Thymus (tissue), 11 donors: ENCODE measurements at regions not wholly inside any gene's neighbourhood (a gene's known extent, or its start where the extent isn't known, plus 50 kb on each side); places are given as distances from the start of the nearest gene placed in this dataset.

ENCODE experiments used
- DNase-seq, 9 donors: peaks; one replicate each; pipeline ENCODE4 v3.0.0-alpha.2; 2013; ENCODE audit warnings: low spot score in 9 of 9, low read depth in 6 of 9, missing footprints in 1 of 9
- H3K27ac ChIP-seq, 2 donors: one replicate each; pipeline ENCODE4 v1.5.1; 2013; ENCODE audit warnings: control low read depth in 1 of 2, low read depth in 1 of 2, low read length in 1 of 2, mild to moderate bottlenecking in 1 of 2, moderate library complexity in 1 of 2
- H3K27me3 ChIP-seq, 2 donors: one replicate each; pipeline ENCODE4 v1.5.1; 2013; ENCODE audit warnings: low read length in 1 of 2; ENCODE audit not compliant: control insufficient read depth in 2 of 2, insufficient read depth in 1 of 2
- H3K36me3 ChIP-seq, 2 donors: one replicate each; pipeline ENCODE4 v1.5.1; 2013; ENCODE audit warnings: low read length in 1 of 2, mild to moderate bottlenecking in 1 of 2, moderate library complexity in 1 of 2; ENCODE audit not compliant: control insufficient read depth in 2 of 2, insufficient read depth in 2 of 2
- H3K4me1 ChIP-seq, 2 donors: one replicate each; pipeline ENCODE4 v1.5.1; 2013; ENCODE audit warnings: low read length in 2 of 2; ENCODE audit not compliant: control insufficient read depth in 2 of 2, insufficient read depth in 2 of 2
- H3K4me3 ChIP-seq, 2 donors: one replicate each; pipeline ENCODE4 v1.5.1; 2013; ENCODE audit warnings: low read length in 2 of 2, control low read depth in 1 of 2, mild to moderate bottlenecking in 1 of 2
- H3K9me3 ChIP-seq, 2 donors: one replicate each; pipeline ENCODE4 v1.5.1; 2013; ENCODE audit warnings: low read length in 1 of 2, mild to moderate bottlenecking in 1 of 2; ENCODE audit not compliant: control insufficient read depth in 2 of 2, insufficient read depth in 1 of 2
- WGBS: extraction: QIAGEN DNeasy Blood & Tissue Kit; methylation state at CpG from one replicate; pipeline ENCODE4 v1.1.7; 2013; 5-methylcytosine and 5-hydroxymethylcytosine counted together
- donor health status: healthy.

GRCh38 chr7:12812111-12812510 is 124.7 kb downstream of the ARL4A start:
- 89% methylated on average over 4 of the region's 4 CpGs for WGBS
- no peaks in the 10 kb centered on the region for H3K36me3 ChIP-seq
- no peak overlapping the region for H3K4me3 ChIP-seq

GRCh38 chr7:12814107-12814506 is 126.7 kb downstream of the ARL4A start:
- DNase-seq: no peak
- H3K27ac ChIP-seq: no peak overlapping the region
- 95% methylated on average over 2 of the region's 2 CpGs for WGBS

More at GRCh38 chr7:12812111-12812510, 124.7 kb downstream of the ARL4A start:
- DNase-seq: no peak
- no peaks in the 10 kb centered on the region for H3K4me1 ChIP-seq
- H3K27me3 ChIP-seq: no peaks in the 10 kb centered on the region
- no peaks in the 10 kb centered on the region for H3K9me3 ChIP-seq
- no peak overlapping the region for H3K27ac ChIP-seq

GRCh38 chr7:12814828-12815227 is 127.4 kb downstream of the ARL4A start:
- no peak overlapping the region for H3K4me3 ChIP-seq
- H3K9me3 ChIP-seq: no peaks in the 10 kb centered on the region
- no peaks in the 10 kb centered on the region for H3K27me3 ChIP-seq
- DNase-seq: no peak
- H3K27ac ChIP-seq: no peak overlapping the region
- H3K36me3 ChIP-seq: no peaks in the 10 kb centered on the region
- H3K4me1 ChIP-seq: no peaks in the 10 kb centered on the region

More at GRCh38 chr7:12814107-12814506, 126.7 kb downstream of the ARL4A start:
- H3K36me3 ChIP-seq: no peaks in the 10 kb centered on the region
- no peaks in the 10 kb centered on the region for H3K9me3 ChIP-seq
- H3K4me3 ChIP-seq: no peak overlapping the region
- H3K4me1 ChIP-seq: no peaks in the 10 kb centered on the region
- H3K27me3 ChIP-seq: no peaks in the 10 kb centered on the region

GRCh38 chr7:12815426-12815825 is 128.0 kb downstream of the ARL4A start:
- Histone ChIP-seq H3K9me3 (no peaks in the 10 kb centered on the region), H3K4me3 (no peak overlapping the region), H3K27ac (no peak overlapping the region), H3K4me1 (no peaks in the 10 kb centered on the region), H3K36me3 (no peaks in the 10 kb centered on the region), H3K27me3 (no peaks in the 10 kb centered on the region)
- WGBS: 95% methylated on average over 4 of the region's 4 CpGs
- no peak for DNase-seq

GRCh38 chr7:12815871-12816270 is 128.4 kb downstream of the ARL4A start:
- Histone ChIP-seq H3K27me3 (no peaks in the 10 kb centered on the region), H3K4me3 (no peak overlapping the region), H3K36me3 (no peaks in the 10 kb centered on the region), H3K4me1 (no peaks in the 10 kb centered on the region), H3K27ac (no peak overlapping the region), H3K9me3 (no peaks in the 10 kb centered on the region)
- DNase-seq: no peak

GRCh38 chr7:12820777-12821176 is 133.3 kb downstream of the ARL4A start:
- no peak overlapping the region for H3K27ac ChIP-seq
- 80% methylated on average over 3 of the region's 3 CpGs for WGBS
- no peak for DNase-seq
- H3K4me3 ChIP-seq: no peak overlapping the region
- no peaks in the 10 kb centered on the region for H3K4me1 ChIP-seq
- no peaks in the 10 kb centered on the region for H3K9me3 ChIP-seq
- H3K36me3 ChIP-seq: no peaks in the 10 kb centered on the region
- no peaks in the 10 kb centered on the region for H3K27me3 ChIP-seq

GRCh38 chr7:12821746-12822145 is 134.3 kb downstream of the ARL4A start:
- Histone ChIP-seq H3K36me3 (no peaks in the 10 kb centered on the region), H3K4me3 (no peak overlapping the region), H3K4me1 (no peaks in the 10 kb centered on the region), H3K27me3 (no peaks in the 10 kb centered on the region), H3K27ac (no peak overlapping the region), H3K9me3 (no peaks in the 10 kb centered on the region)
- 81% methylated on average over 2 of the region's 2 CpGs for WGBS
- DNase-seq: no peak

GRCh38 chr7:12826079-12826478 is 138.6 kb downstream of the ARL4A start:
- WGBS: 57% methylated on average over 1 of the region's 1 CpG
- Histone ChIP-seq H3K4me3 (no peak overlapping the region), H3K36me3 (no peaks in the 10 kb centered on the region), H3K9me3 (no peaks in the 10 kb centered on the region), H3K27me3 (no peaks in the 10 kb centered on the region), H3K27ac (no peak overlapping the region), H3K4me1 (no peaks in the 10 kb centered on the region)
- no peak for DNase-seq

GRCh38 chr7:12827219-12827821 is 139.9 kb downstream of the ARL4A start:
- H3K9me3 ChIP-seq: no peaks in the 10 kb centered on the region
- WGBS: 95% methylated on average over 4 of the region's 4 CpGs
- H3K4me1 ChIP-seq: no peaks in the 10 kb centered on the region
- H3K36me3 ChIP-seq: no peaks in the 10 kb centered on the region
- H3K27ac ChIP-seq: no peak overlapping the region
- no peak for DNase-seq
- no peak overlapping the region for H3K4me3 ChIP-seq
- H3K27me3 ChIP-seq: no peaks in the 10 kb centered on the region

GRCh38 chr7:12827920-12828319 is 140.5 kb downstream of the ARL4A start:
- H3K27me3 ChIP-seq: no peaks in the 10 kb centered on the region
- DNase-seq: no peak
- H3K4me3 ChIP-seq: no peak overlapping the region
- H3K36me3 ChIP-seq: no peaks in the 10 kb centered on the region
- no peak overlapping the region for H3K27ac ChIP-seq
- H3K9me3 ChIP-seq: no peaks in the 10 kb centered on the region
- H3K4me1 ChIP-seq: no peaks in the 10 kb centered on the region
- WGBS: 91% methylated on average over 3 of the region's 3 CpGs
